ENCODE measurements at regions not wholly inside any gene's neighbourhood (a gene's known extent, or its start where the extent isn't known, plus 50 kb on each side); places are given as distances from the start of the nearest gene placed in this dataset.

DNA sequence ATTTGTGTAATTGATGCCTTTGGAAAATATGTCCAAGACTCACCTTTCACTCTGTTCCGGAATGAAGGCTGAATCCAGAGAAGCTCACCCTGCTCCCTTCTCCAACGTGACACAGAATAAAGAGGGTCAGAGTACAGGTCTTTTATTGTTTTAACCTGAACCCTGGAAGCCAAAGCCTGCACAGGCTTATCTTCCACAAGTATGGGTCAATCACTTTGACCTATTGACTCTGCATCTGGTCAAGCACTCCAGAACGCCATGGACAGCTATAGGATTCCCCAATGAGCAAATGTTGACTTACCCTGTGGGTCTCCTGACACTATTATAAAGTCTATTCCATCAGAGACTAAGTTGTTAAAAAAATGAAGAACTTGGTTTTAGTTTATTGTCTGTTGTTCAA, 158.4 kb upstream of the MYLIP start:
- TF ChIP-seq, protein P1, sequence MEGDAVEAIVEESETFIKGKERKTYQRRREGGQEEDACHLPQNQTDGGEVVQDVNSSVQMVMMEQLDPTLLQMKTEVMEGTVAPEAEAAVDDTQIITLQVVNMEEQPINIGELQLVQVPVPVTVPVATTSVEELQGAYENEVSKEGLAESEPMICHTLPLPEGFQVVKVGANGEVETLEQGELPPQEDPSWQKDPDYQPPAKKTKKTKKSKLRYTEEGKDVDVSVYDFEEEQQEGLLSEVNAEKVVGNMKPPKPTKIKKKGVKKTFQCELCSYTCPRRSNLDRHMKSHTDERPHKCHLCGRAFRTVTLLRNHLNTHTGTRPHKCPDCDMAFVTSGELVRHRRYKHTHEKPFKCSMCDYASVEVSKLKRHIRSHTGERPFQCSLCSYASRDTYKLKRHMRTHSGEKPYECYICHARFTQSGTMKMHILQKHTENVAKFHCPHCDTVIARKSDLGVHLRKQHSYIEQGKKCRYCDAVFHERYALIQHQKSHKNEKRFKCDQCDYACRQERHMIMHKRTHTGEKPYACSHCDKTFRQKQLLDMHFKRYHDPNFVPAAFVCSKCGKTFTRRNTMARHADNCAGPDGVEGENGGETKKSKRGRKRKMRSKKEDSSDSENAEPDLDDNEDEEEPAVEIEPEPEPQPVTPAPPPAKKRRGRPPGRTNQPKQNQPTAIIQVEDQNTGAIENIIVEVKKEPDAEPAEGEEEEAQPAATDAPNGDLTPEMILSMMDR (IDR thresholded peaks at IDR 0.05): no peak
- TF ChIP-seq POLR2A (IDR thresholded peaks at IDR 0.05): no peak

Data from right lobe of liver (tissue), 4 donors.